ENCODE measurements at regions not wholly inside any gene's neighbourhood (a gene's known extent, or its start where the extent isn't known, plus 50 kb on each side); places are given as distances from the start of the nearest gene placed in this dataset.

GRCh38 chr6:169315830-169316614 is 62.4 kb upstream of the THBS2 start:
- H3K4me3 ChIP-seq (ENCODE audit: control insufficient read depth in 2 of 3, extremely low read depth in 1 of 3, insufficient read depth in 2 of 3, low read depth in 1 of 3, low read length in 3 of 3), result no peak overlapping the region
- no peaks in the 10 kb centered on the region for H3K9me3 ChIP-seq (ENCODE audit: control insufficient read depth, low read depth, low read length)
- H3K36me3 ChIP-seq (ENCODE audit: control insufficient read depth in 2 of 2, extremely low read depth in 1 of 2, insufficient read depth in 2 of 2, low read length in 2 of 2), result no peaks in the 10 kb centered on the region
- no peak overlapping the region for H3K27ac ChIP-seq (ENCODE audit: control insufficient read depth, insufficient read depth, low read length)
- no peak overlapping the region for H3K4me2 ChIP-seq (ENCODE audit: control insufficient read depth, extremely low read depth, insufficient read depth, low read depth, low read length)
- no peak overlapping the region for H2AFZ ChIP-seq (ENCODE audit: control insufficient read depth, low read length)
- H3K9ac ChIP-seq (ENCODE audit: control insufficient read depth, extremely low read depth, insufficient read depth, low read length), result no peak overlapping the region
- TF ChIP-seq CTCF (optimal IDR thresholded peaks at IDR 0.05 in 1 of 3, IDR thresholded peaks at IDR 0.05 in 1 of 3, conservative IDR thresholded peaks at IDR 0.05 in 1 of 3; ENCODE audit: extremely low read depth in 1 of 3, insufficient read depth in 2 of 3, low read length in 3 of 3) (no peak), EZH2 (IDR thresholded peaks at IDR 0.05; ENCODE audit: low read length) (no peak)
- no peaks in the 10 kb centered on the region for H3K27me3 ChIP-seq (ENCODE audit: control insufficient read depth, extremely low read depth, insufficient read depth, low read length)
- dilution Hi-C loops (cut with MboI; ENCODE audit: extremely low pct_ligation_motif_present, low sequenced_read_pairs), result no loop called here
- FAIRE-seq (no peak), DNase-seq (ENCODE audit: low read depth, low spot score) (no peak)
- H3K9me1 ChIP-seq (ENCODE audit: control insufficient read depth, extremely low read depth, insufficient read depth, low read length), result no peaks in the 10 kb centered on the region
- H3K79me2 ChIP-seq (ENCODE audit: control insufficient read depth, insufficient read depth, low read length), result no peaks in the 10 kb centered on the region
- peaks cover 25% of the 10 kb centered on the region for H3K4me1 ChIP-seq (ENCODE audit: control insufficient read depth, extremely low read depth, insufficient read depth, low read length)
- H4K20me1 ChIP-seq (ENCODE audit: control insufficient read depth, extremely low read depth, insufficient read depth, low read length), result no peaks in the 10 kb centered on the region

- Histone ChIP-seq H3K9me3 (ENCODE audit: control insufficient read depth, low read depth, low read length) (no peaks in the 10 kb centered on the region), H2AFZ (ENCODE audit: control insufficient read depth, low read length) (no peak overlapping the region), H3K36me3 (ENCODE audit: control insufficient read depth in 2 of 2, extremely low read depth in 1 of 2, insufficient read depth in 2 of 2, low read length in 2 of 2) (no peaks in the 10 kb centered on the region), H3K9ac (ENCODE audit: control insufficient read depth, extremely low read depth, insufficient read depth, low read length) (no peak overlapping the region), H3K4me3 (ENCODE audit: control insufficient read depth in 2 of 3, extremely low read depth in 1 of 3, insufficient read depth in 2 of 3, low read depth in 1 of 3, low read length in 3 of 3) (no peak overlapping the region), H3K4me2 (ENCODE audit: control insufficient read depth, extremely low read depth, insufficient read depth, low read depth, low read length) (no peak overlapping the region), H3K4me1 (ENCODE audit: control insufficient read depth, extremely low read depth, insufficient read depth, low read length) (peaks cover 4% of the 10 kb centered on the region), H3K79me2 (ENCODE audit: control insufficient read depth, insufficient read depth, low read length) (no peaks in the 10 kb centered on the region), H4K20me1 (ENCODE audit: control insufficient read depth, extremely low read depth, insufficient read depth, low read length) (no peaks in the 10 kb centered on the region), H3K27me3 (ENCODE audit: control insufficient read depth, extremely low read depth, insufficient read depth, low read length) (no peaks in the 10 kb centered on the region), H3K27ac (ENCODE audit: control insufficient read depth, insufficient read depth, low read length) (no peak overlapping the region), H3K9me1 (ENCODE audit: control insufficient read depth, extremely low read depth, insufficient read depth, low read length) (no peaks in the 10 kb centered on the region)
- FAIRE-seq (no peak), DNase-seq (ENCODE audit: low read depth, low spot score) (no peak)
- no peak for TF ChIP-seq CTCF (optimal IDR thresholded peaks at IDR 0.05 in 1 of 3, IDR thresholded peaks at IDR 0.05 in 1 of 3, conservative IDR thresholded peaks at IDR 0.05 in 1 of 3; ENCODE audit: extremely low read depth in 1 of 3, insufficient read depth in 2 of 3, low read length in 3 of 3)
- no peak for TF ChIP-seq EZH2 (IDR thresholded peaks at IDR 0.05; ENCODE audit: low read length)
- dilution Hi-C loops (cut with MboI; ENCODE audit: extremely low pct_ligation_motif_present, low sequenced_read_pairs), result no loop called here
These were observed 59.8 kb upstream of the THBS2 start for GRCh38 chr6:169313347-169314010.

All from keratinocyte (primary cell).